Skeletal muscle cell (primary cell): ENCODE measurements at regions not wholly inside any gene's neighbourhood (a gene's known extent, or its start where the extent isn't known, plus 50 kb on each side); places are given as distances from the start of the nearest gene placed in this dataset.
A peak's percentile ranks its signal among the peaks of the same experiment; 100 is the strongest.
"Not testable (repeated sequence)": the region's sequence is repeated elsewhere in the genome, so short reads cannot be mapped to it uniquely, and the experiment has no call there.

ENCODE experiments used
- DNase-seq: peaks from one replicate; pipeline ENCODE4 v3.0.0-alpha.2; 2010; ENCODE audit warnings: low read depth
- H3K4me3 ChIP-seq: 2 replicates; pipeline ENCODE4 v1.5.1; 2011; ENCODE audit warnings: low read depth, mild to moderate bottlenecking, control low read depth, low read length, moderate library complexity

- no peak overlapping the region for H3K4me3 ChIP-seq
- DNase-seq = no peak
Observed at GRCh38 chr7:145511004-145511403, 605.6 kb upstream of the CNTNAP2 start.

DNA sequence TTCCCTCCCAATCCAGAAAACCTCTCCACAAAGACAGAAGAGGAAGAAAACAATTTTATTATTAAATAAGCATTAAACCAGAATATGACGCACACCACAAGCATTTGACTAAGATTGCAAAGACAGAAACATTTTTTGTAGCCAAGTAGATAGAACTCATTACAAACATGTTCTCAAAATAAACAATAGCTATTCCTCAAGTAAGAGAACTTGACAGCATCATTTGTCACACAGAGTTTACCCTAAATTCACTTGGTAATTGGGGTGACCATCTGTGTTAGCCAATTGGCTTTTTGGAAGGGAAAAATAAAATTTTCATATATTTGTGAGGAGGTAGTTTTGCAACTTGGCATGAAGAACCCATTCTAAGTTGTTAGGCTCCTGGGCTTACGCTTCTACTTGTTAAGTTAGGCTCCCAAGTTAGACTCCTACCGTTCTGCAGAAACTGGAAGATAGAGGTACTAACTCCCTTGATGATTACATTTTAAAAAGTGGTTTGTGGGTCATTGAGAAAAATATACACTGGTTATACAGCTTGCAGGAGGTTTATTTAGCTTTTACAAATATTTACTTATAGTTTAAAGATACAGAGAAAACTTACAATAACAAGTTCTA lies 618.6 kb upstream of the CNTNAP2 start:
- DNase-seq = no peak
- H3K4me3 ChIP-seq = no peak overlapping the region

- H3K4me3 ChIP-seq = no peak overlapping the region
- no peak for DNase-seq
Observed at GRCh38 chr7:145490356-145490755, 626.2 kb upstream of the CNTNAP2 start.

DNA sequence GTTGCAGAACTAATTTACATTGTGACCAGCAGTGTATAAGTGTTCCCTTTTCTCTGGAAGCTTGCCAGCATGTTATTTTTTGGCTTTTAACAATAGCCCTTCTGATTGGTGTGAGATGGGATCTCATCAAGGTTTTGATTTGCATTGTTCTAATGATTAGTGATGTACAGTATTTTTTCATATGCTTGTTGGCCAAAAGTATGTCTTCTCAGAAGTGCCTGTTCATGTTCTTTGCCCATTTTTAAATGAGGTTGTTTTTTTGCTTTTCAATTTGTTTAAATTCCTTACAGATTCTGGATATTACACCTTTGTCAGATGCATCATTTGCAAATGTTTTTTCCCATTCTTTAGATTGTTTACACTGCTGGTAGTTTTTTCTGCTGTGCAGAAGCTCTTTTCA lies 627.0 kb upstream of the CNTNAP2 start:
- no peak overlapping the region for H3K4me3 ChIP-seq
- DNase-seq = no peak

GRCh38 chr7:145488816-145489215 lies 627.8 kb upstream of the CNTNAP2 start:
- DNase-seq = no peak
- no peak overlapping the region for H3K4me3 ChIP-seq

DNA sequence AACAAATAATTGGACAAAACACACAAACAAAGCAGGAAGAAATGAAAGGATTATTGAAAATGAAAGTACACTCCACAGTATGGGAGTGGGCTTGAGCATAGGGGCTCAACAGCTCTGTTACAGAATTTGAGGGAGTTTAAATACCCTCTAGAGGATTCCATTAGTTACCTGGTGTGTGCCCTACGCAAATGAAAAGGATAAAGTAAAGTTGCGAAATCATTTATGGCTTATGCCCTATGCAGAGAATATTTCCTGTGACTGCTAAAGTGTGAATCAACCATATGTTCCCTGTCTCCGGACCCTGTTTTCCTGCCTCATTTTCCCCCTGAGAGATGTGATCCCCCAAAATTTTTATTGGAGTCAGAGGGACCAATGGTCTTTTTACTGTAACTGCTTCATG lies 634.6 kb upstream of the CNTNAP2 start:
- DNase-seq = no peak
- no peak overlapping the region for H3K4me3 ChIP-seq

DNA sequence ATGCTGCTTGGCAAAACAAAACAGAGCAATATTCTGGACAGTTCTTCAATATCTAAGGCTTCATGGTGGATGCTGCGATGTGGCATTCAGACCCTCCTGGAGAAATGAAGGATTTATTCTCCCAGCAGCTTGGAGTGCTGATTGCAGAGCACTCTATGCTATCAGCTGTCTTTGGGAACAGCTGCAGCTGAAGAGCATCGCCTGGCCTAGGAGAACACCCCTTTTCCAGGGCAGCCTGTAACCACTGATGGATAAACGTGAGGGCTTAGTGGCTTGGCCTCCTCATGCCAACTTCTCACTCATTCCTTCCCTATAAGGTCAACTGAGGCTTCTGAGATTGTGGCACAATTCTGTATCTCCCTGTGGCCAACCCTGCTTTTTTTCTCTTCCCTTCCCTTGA lies 638.1 kb upstream of the CNTNAP2 start:
- no peak for DNase-seq
- H3K4me3 ChIP-seq = no peak overlapping the region

- no peak overlapping the region for H3K4me3 ChIP-seq
- no peak for DNase-seq
Observed at GRCh38 chr7:145474009-145474686, 638.3 kb upstream of the TPK1 start.

- DNase-seq = no peak
- no peak overlapping the region for H3K4me3 ChIP-seq
Observed at GRCh38 chr7:145471883-145472282, 636.0 kb upstream of the TPK1 start.

DNA sequence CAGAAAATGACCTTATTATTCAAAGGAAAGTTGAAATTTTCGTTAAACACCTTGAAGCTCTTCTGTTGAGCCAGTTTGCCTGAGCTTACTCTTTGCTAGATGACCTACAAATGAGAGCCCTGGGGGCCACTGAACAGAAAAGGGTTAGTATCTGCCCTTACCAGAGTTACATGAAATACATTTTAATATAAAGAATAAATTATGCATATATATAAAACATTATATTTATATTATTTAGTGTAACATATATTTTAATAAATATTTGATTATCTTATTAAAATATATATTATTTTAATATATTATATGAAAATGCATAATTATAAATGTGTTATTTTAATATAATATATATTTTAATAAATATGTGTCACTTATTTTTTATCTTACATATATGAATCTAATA lies 628.4 kb upstream of the TPK1 start:
- no peak overlapping the region for H3K4me3 ChIP-seq
- no peak for DNase-seq

DNA sequence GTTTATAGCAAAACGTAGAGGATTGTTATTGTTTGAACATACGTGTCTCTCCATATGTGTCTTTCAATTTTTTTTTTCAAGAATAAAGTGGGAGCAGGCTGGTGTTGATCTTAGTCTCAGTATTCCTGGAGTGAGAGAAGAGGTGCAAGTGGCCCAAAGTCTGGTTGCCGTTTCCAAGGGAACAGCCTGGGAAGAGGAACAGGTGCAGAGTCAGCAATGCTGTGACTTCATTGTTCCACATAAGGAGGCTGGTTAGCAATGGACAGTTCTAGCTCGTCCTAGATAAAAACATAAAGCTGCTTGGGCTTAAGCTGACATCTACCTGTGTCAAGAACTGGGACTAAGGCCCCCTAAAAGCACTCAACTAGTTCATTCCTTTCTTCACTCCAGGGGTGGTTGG lies 626.6 kb upstream of the TPK1 start:
- H3K4me3 ChIP-seq = no peak overlapping the region
- DNase-seq = no peak

DNA sequence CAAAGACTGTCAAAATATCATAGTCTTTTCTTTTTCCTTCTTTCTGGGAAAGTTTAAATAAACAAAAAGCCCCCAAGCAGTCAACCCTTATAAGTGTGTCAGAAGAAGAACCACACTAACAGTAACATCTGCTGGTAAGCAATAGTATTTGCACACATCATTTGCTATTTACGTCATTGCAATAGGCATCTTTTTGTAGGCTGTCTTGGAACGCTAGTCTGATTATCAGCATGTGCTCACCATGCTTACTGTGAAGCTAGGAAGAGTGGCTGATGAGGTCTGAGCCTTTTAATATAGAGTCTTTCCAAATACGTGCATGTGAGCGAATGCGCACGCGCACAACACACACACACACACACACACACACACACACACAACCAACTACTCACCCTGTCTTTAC lies 599.0 kb upstream of the TPK1 start:
- no peak overlapping the region for H3K4me3 ChIP-seq
- DNase-seq = peak; percentile 12

GRCh38 chr7:145431834-145432233 lies 596.0 kb upstream of the TPK1 start:
- DNase-seq = no peak
- H3K4me3 ChIP-seq = no peak overlapping the region

GRCh38 chr7:145418481-145418880 lies 582.6 kb upstream of the TPK1 start:
- not testable (repeated sequence) for H3K4me3 ChIP-seq, DNase-seq

GRCh38 chr7:145411066-145411465 lies 575.2 kb upstream of the TPK1 start:
- H3K4me3 ChIP-seq = no peak overlapping the region
- DNase-seq = no peak

GRCh38 chr7:145398758-145399157 lies 562.9 kb upstream of the TPK1 start:
- no peak overlapping the region for H3K4me3 ChIP-seq
- DNase-seq = peak; percentile 92

GRCh38 chr7:145394126-145394525 lies 558.3 kb upstream of the TPK1 start:
- H3K4me3 ChIP-seq = no peak overlapping the region
- DNase-seq = no peak

GRCh38 chr7:145382762-145383161 lies 546.9 kb upstream of the TPK1 start:
- no peak overlapping the region for H3K4me3 ChIP-seq
- DNase-seq = no peak

DNA sequence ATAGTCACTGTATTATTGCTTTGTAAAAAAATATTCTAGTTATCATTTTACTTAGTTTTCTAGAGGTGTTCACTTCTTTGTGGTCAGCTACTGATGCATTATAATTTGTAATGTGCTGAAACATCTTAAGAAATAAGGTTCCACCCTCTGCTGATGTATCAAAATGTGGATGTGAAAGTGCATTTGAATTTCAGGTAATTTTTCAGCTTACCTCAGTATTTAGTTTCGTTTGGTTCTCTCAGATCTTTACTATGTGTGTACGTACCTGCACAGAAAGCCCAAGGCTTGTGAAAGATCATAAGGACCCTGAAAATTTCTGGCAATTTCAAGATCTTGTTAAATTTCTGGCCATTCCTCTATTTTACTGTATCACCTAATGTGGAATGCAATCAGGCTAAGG lies 542.3 kb upstream of the TPK1 start:
- no peak overlapping the region for H3K4me3 ChIP-seq

GRCh38 chr7:145360511-145361100 lies 524.8 kb upstream of the TPK1 start:
- DNase-seq = no peak
- H3K4me3 ChIP-seq = no peak overlapping the region

More for the DNA sequence above, 542.3 kb upstream of the TPK1 start:
- DNase-seq = no peak

DNA sequence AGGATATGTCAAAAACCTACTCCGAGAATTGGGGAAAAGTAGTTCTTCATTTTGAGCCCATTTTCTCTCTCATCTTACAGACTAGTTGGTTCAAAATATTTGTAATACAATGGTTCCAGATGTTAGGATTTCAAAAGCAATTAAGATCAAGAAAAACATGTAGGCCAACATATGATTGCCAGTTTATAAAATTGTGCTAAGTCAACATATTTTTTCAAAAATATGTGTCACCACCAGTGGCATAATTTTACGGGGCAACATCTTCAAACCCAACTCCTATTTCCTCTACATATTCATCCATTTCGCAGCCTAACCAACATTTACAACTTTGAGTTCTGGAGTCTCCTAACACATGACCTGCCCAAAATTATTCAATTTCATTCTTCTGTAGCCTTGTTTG lies 514.5 kb upstream of the TPK1 start:
- DNase-seq = no peak
- no peak overlapping the region for H3K4me3 ChIP-seq
